ENCODE measurements at regions not wholly inside any gene's neighbourhood (a gene's known extent, or its start where the extent isn't known, plus 50 kb on each side); places are given as distances from the start of the nearest gene placed in this dataset.
"Not testable (repeated sequence)": the region's sequence is repeated elsewhere in the genome, so short reads cannot be mapped to it uniquely, and the experiment has no call there.

DNA sequence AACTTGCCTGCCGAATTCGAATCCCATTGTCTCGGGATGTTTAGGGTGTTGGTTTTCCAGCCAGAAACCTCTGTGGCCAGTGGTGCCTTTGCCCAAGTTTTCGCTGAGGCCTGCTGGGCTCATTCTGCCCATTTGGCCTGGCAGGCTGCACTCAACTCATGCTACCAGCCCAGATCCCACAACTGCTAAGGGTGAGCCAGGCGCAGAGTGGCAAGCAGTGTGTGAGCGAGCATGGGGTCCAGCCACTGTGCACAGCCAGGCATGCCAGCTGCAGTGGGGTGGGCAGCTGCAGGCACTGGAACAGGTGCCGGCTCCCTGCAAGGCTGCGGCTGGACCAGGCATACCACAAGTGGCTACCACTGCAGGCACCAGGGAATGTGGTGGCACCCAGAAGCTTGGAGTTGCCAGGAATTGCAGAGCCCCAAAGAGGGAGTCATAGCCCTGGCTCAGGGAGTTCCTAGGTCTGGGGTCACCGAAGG lies 151.4 kb upstream of the P2RY1 start:
- H3K14ac ChIP-seq (ENCODE audit: low read length in 2 of 2), result no peak overlapping the region
- peaks cover 3% of the 10 kb centered on the region for H3K4me1 ChIP-seq (ENCODE audit: control insufficient read depth, insufficient read depth, low read depth, low read length)
- no peak overlapping the region for H2BK5ac ChIP-seq (ENCODE audit: low read depth, low read length, poor library complexity, severe bottlenecking)
- no peak overlapping the region for H3K23ac ChIP-seq (ENCODE audit: low read length in 2 of 2)
- H3K9me3 ChIP-seq (ENCODE audit: control insufficient read depth, low read length), result no peaks in the 10 kb centered on the region
- H2BK12ac ChIP-seq (ENCODE audit: low read length in 2 of 2), result no peak overlapping the region
- no peak overlapping the region for H4K8ac ChIP-seq (ENCODE audit: low read length)
- no peak for DNase-seq
- H3K18ac ChIP-seq (ENCODE audit: low read depth in 1 of 2, low read length in 2 of 2), result no peak overlapping the region
- H2BK120ac ChIP-seq (ENCODE audit: low read depth, low read length), result no peak overlapping the region
- no peak overlapping the region for H2AK5ac ChIP-seq (ENCODE audit: low read length, severe bottlenecking)
- H2BK15ac ChIP-seq (ENCODE audit: low read depth, poor library complexity, severe bottlenecking), result no peak overlapping the region
- H3K27me3 ChIP-seq (ENCODE audit: control insufficient read depth in 1 of 2, insufficient read depth in 1 of 2, low read length in 2 of 2), result no peaks in the 10 kb centered on the region
- no peak overlapping the region for H2AFZ ChIP-seq (ENCODE audit: low read depth, low read length)
- no peak overlapping the region for H3K9ac ChIP-seq (ENCODE audit: low read length)
- H4K91ac ChIP-seq (ENCODE audit: low read length), result no peak overlapping the region
- H3K4me2 ChIP-seq (ENCODE audit: low read length, poor library complexity, severe bottlenecking), result no peak overlapping the region
- H3K36me3 ChIP-seq (ENCODE audit: control insufficient read depth in 1 of 2, insufficient read depth in 2 of 2, low read depth in 1 of 2, low read length in 2 of 2), result no peaks in the 10 kb centered on the region
- no peak overlapping the region for H3K27ac ChIP-seq (ENCODE audit: low read length, poor library complexity, severe bottlenecking)
- no peak overlapping the region for H3K4me3 ChIP-seq (ENCODE audit: insufficient read depth in 1 of 2, low read depth in 1 of 2, low read length in 2 of 2)
- WGBS, result 93% methylated on average over 9 of the region's 9 CpGs
- no peak overlapping the region for H3K4ac ChIP-seq (ENCODE audit: low read depth in 1 of 2, low read length in 2 of 2)
- H3K79me1 ChIP-seq (replicated peaks; ENCODE audit: low read length, poor library complexity, severe bottlenecking), result no peaks in the 10 kb centered on the region

DNA sequence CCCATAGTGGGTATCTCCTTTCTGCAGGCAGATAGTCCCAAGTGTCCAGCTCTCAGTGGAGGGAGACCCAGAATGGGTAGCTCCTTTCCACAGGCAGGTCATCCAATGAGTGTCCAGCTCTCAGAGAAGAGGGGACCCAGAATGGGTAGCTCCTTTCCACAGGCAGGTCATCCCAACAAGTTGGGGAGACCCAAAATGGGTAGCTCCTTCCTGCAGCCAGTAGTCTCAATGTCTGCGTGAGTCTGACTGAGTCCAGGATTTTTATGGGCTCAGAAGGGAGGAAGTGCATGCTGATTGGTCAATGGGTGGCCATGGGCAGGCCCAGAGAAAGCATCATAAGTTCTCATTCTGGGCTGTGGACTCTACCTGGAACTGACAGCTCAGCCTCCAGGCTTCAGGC lies 150.7 kb upstream of the P2RY1 start:
- no peak overlapping the region for H2BK12ac ChIP-seq (ENCODE audit: low read length in 2 of 2)
- H3K36me3 ChIP-seq (ENCODE audit: control insufficient read depth in 1 of 2, insufficient read depth in 2 of 2, low read depth in 1 of 2, low read length in 2 of 2), result no peaks in the 10 kb centered on the region
- H3K27me3 ChIP-seq (ENCODE audit: control insufficient read depth in 1 of 2, insufficient read depth in 1 of 2, low read length in 2 of 2), result no peaks in the 10 kb centered on the region
- H2BK5ac ChIP-seq (ENCODE audit: low read depth, low read length, poor library complexity, severe bottlenecking), result no peak overlapping the region
- no peak overlapping the region for H3K14ac ChIP-seq (ENCODE audit: low read length in 2 of 2)
- no peak overlapping the region for H2BK120ac ChIP-seq (ENCODE audit: low read depth, low read length)
- H3K4ac ChIP-seq (ENCODE audit: low read depth in 1 of 2, low read length in 2 of 2), result no peak overlapping the region
- no peak overlapping the region for H2AFZ ChIP-seq (ENCODE audit: low read depth, low read length)
- 95% methylated on average over 1 of the region's 1 CpG for WGBS
- H3K9ac ChIP-seq (ENCODE audit: low read length), result no peak overlapping the region
- no peak overlapping the region for H3K4me2 ChIP-seq (ENCODE audit: low read length, poor library complexity, severe bottlenecking)
- H3K4me1 ChIP-seq (ENCODE audit: control insufficient read depth, insufficient read depth, low read depth, low read length), result peaks cover 3% of the 10 kb centered on the region
- H3K79me1 ChIP-seq (replicated peaks; ENCODE audit: low read length, poor library complexity, severe bottlenecking), result no peaks in the 10 kb centered on the region
- H3K9me3 ChIP-seq (ENCODE audit: control insufficient read depth, low read length), result no peaks in the 10 kb centered on the region
- H3K4me3 ChIP-seq (ENCODE audit: insufficient read depth in 1 of 2, low read depth in 1 of 2, low read length in 2 of 2), result no peak overlapping the region
- H2AK5ac ChIP-seq (ENCODE audit: low read length, severe bottlenecking), result no peak overlapping the region
- no peak overlapping the region for H2BK15ac ChIP-seq (ENCODE audit: low read depth, poor library complexity, severe bottlenecking)
- no peak overlapping the region for H3K27ac ChIP-seq (ENCODE audit: low read length, poor library complexity, severe bottlenecking)
- DNase-seq, result no peak
- H3K18ac ChIP-seq (ENCODE audit: low read depth in 1 of 2, low read length in 2 of 2), result no peak overlapping the region
- H4K8ac ChIP-seq (ENCODE audit: low read length), result no peak overlapping the region
- H4K91ac ChIP-seq (ENCODE audit: low read length), result no peak overlapping the region
- H3K23ac ChIP-seq (ENCODE audit: low read length in 2 of 2), result no peak overlapping the region

DNA sequence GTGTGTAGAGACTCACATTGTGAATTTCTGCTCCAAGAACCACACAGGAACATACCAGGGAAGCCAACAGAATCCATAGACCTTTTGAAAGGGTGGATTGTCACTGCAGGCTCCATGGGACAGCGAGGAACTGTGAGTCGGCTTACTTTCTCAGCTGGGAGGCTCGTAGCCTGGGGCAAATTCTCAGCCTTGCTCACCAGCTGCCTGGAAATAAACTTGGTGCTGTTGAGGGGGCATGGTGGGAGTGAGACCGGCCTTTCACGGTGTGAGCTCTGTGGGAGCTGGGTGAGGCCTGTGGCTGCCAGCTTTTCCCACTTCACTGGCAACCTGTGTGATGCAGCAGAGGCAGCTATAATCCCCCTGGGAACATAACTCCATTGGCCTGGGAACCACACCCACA lies 146.6 kb upstream of the P2RY1 start:
- Histone ChIP-seq H3K4me1 (ENCODE audit: control insufficient read depth, insufficient read depth, low read depth, low read length) (peaks cover 3% of the 10 kb centered on the region), H4K91ac (ENCODE audit: low read length) (no peak overlapping the region), H3K18ac (ENCODE audit: low read depth in 1 of 2, low read length in 2 of 2) (peak overlapping the region in 1 of 2 experiments; percentile 21), H2BK5ac (ENCODE audit: low read depth, low read length, poor library complexity, severe bottlenecking) (no peak overlapping the region), H3K27me3 (ENCODE audit: control insufficient read depth in 1 of 2, insufficient read depth in 1 of 2, low read length in 2 of 2) (no peaks in the 10 kb centered on the region), H3K9me3 (ENCODE audit: control insufficient read depth, low read length) (peaks cover 7% of the 10 kb centered on the region), H3K27ac (ENCODE audit: low read length, poor library complexity, severe bottlenecking) (no peak overlapping the region), H2BK120ac (ENCODE audit: low read depth, low read length) (no peak overlapping the region), H3K23ac (ENCODE audit: low read length in 2 of 2) (no peak overlapping the region), H2AFZ (ENCODE audit: low read depth, low read length) (no peak overlapping the region), H4K8ac (ENCODE audit: low read length) (no peak overlapping the region), H3K4ac (ENCODE audit: low read depth in 1 of 2, low read length in 2 of 2) (no peak overlapping the region), H3K79me1 (replicated peaks; ENCODE audit: low read length, poor library complexity, severe bottlenecking) (no peaks in the 10 kb centered on the region), H3K4me3 (ENCODE audit: insufficient read depth in 1 of 2, low read depth in 1 of 2, low read length in 2 of 2) (no peak overlapping the region), H2AK5ac (ENCODE audit: low read length, severe bottlenecking) (no peak overlapping the region), H3K9ac (ENCODE audit: low read length) (no peak overlapping the region), H3K14ac (ENCODE audit: low read length in 2 of 2) (peak overlapping the region in 1 of 2 experiments; percentile 3), H2BK12ac (ENCODE audit: low read length in 2 of 2) (no peak overlapping the region), H3K4me2 (ENCODE audit: low read length, poor library complexity, severe bottlenecking) (no peak overlapping the region), H3K36me3 (ENCODE audit: control insufficient read depth in 1 of 2, insufficient read depth in 2 of 2, low read depth in 1 of 2, low read length in 2 of 2) (no peaks in the 10 kb centered on the region), H2BK15ac (ENCODE audit: low read depth, poor library complexity, severe bottlenecking) (no peak overlapping the region)
- peak; percentile 40 for DNase-seq
- 41% methylated on average over 5 of the region's 5 CpGs for WGBS

DNA sequence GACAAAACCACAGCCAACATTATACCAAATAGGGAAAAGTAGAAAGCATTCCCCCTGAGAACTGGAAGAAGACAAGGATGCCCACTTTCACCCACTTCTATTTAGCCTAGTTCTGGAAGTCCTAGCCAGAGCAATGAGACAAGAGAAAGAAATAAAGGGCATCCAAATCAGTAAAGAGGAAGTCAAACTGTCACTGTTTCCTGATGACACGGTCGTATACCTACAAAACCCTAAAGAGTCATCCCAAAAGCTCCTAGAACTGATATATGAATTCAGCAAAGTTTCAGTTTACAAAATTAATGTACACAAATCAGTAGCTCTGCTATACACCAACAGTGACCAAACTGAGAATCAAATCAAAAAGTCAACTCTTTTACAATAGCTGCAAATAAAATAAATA lies 142.6 kb upstream of the P2RY1 start:
- H2AFZ ChIP-seq (ENCODE audit: low read depth, low read length); H3K4me3 ChIP-seq (ENCODE audit: insufficient read depth in 1 of 2, low read depth in 1 of 2, low read length in 2 of 2); H3K4ac ChIP-seq (ENCODE audit: low read depth in 1 of 2, low read length in 2 of 2); H3K9ac ChIP-seq (ENCODE audit: low read length); DNase-seq; H3K23ac ChIP-seq (ENCODE audit: low read length in 2 of 2); H4K91ac ChIP-seq (ENCODE audit: low read length); H3K14ac ChIP-seq (ENCODE audit: low read length in 2 of 2); H3K4me1 ChIP-seq (ENCODE audit: control insufficient read depth, insufficient read depth, low read depth, low read length); H2BK5ac ChIP-seq (ENCODE audit: low read depth, low read length, poor library complexity, severe bottlenecking); H3K18ac ChIP-seq (ENCODE audit: low read depth in 1 of 2, low read length in 2 of 2); H2AK5ac ChIP-seq (ENCODE audit: low read length, severe bottlenecking); H3K79me1 ChIP-seq (replicated peaks; ENCODE audit: low read length, poor library complexity, severe bottlenecking); H3K4me2 ChIP-seq (ENCODE audit: low read length, poor library complexity, severe bottlenecking); H3K27ac ChIP-seq (ENCODE audit: low read length, poor library complexity, severe bottlenecking); H4K8ac ChIP-seq (ENCODE audit: low read length); H2BK12ac ChIP-seq (ENCODE audit: low read length in 2 of 2); H3K9me3 ChIP-seq (ENCODE audit: control insufficient read depth, low read length); H3K36me3 ChIP-seq (ENCODE audit: control insufficient read depth in 1 of 2, insufficient read depth in 2 of 2, low read depth in 1 of 2, low read length in 2 of 2); H3K27me3 ChIP-seq (ENCODE audit: control insufficient read depth in 1 of 2, insufficient read depth in 1 of 2, low read length in 2 of 2); H2BK120ac ChIP-seq (ENCODE audit: low read depth, low read length); H2BK15ac ChIP-seq (ENCODE audit: low read depth, poor library complexity, severe bottlenecking): not testable (repeated sequence)
- 94% methylated on average over 2 of the region's 2 CpGs for WGBS
